GM23338 (cell line): ENCODE measurements at regions not wholly inside any gene's neighbourhood (a gene's known extent, or its start where the extent isn't known, plus 50 kb on each side); places are given as distances from the start of the nearest gene placed in this dataset.

Experiments used
- ATAC-seq: fragments of 200-7000 bp; cut with Tn5 transposase; 3 replicates; pipeline ENCODE4 v1.9.1; 2020
- DNase-seq: peaks from one replicate; pipeline ENCODE4 v3.0.0-alpha.2; 2015; ENCODE audit warnings: low spot score
- H2AFZ ChIP-seq: fragments of 200-600 bp; sonication (generic); 2 replicates; pipeline ENCODE4 v1.8.0; 2016; ENCODE audit warnings: antibody characterized with exemption, mild to moderate bottlenecking, moderate library complexity
- H3F3A ChIP-seq: fragments of 200-600 bp; sonication (generic); replicated peaks from 2 replicates; pipeline ENCODE4 v1.8.0; 2017; ENCODE audit warnings: antibody characterized with exemption, mixed run types, low read depth
- H3K27ac ChIP-seq: fragments of 200-600 bp; sonication (generic); 2 replicates; pipeline ENCODE4 v1.6.1; 2016; ENCODE audit warnings: low read depth
- H3K27me3 ChIP-seq: fragments of 200-600 bp; sonication (generic); 2 replicates; pipeline ENCODE4 v1.8.0; 2016; ENCODE audit warnings: mild to moderate bottlenecking, mixed run types, moderate library complexity; ENCODE audit not compliant: insufficient read depth
- H3K36me3 ChIP-seq: fragments of 200-600 bp; sonication (generic); 2 replicates; pipeline ENCODE4 v1.8.0; 2016; ENCODE audit warnings: mild to moderate bottlenecking; ENCODE audit not compliant: insufficient read depth
- H3K4me1 ChIP-seq: fragments of 200-600 bp; sonication (generic); 2 replicates; pipeline ENCODE4 v1.8.0; 2016; ENCODE audit warnings: mild to moderate bottlenecking, moderate library complexity; ENCODE audit not compliant: insufficient read depth
- H3K4me2 ChIP-seq: fragments of 200-600 bp; sonication (generic); 2 replicates; pipeline ENCODE4 v1.7.1; 2017; ENCODE audit warnings: mixed run types
- H3K4me3 ChIP-seq: fragments of 200-600 bp; sonication (generic); 2 replicates; pipeline ENCODE4 v1.6.1; 2016; ENCODE audit warnings: mixed run types
- H3K79me2 ChIP-seq: fragments of 200-600 bp; sonication (generic); replicated peaks from 2 replicates; pipeline ENCODE4 v1.8.0; 2017; ENCODE audit warnings: mild to moderate bottlenecking; ENCODE audit not compliant: insufficient read depth
- H3K9me2 ChIP-seq: fragments of 200-600 bp; sonication (generic); 2 replicates; pipeline ENCODE4 v1.8.0; 2017; ENCODE audit not compliant: insufficient read depth
- H4K20me1 ChIP-seq: fragments of 200-600 bp; sonication (generic); replicated peaks from 2 replicates; pipeline ENCODE4 v1.8.0; 2017; ENCODE audit warnings: mild to moderate bottlenecking; ENCODE audit not compliant: insufficient read depth
- H3K27ac Mint-ChIP-seq: 2 replicates; pipeline ENCODE4 v1.8.0; 2020; ENCODE audit warnings: inconsistent platforms, mild to moderate bottlenecking, moderate library complexity, mixed read lengths
- H3K27me3 Mint-ChIP-seq: 3 replicates; pipeline ENCODE4 v1.8.0; 2022; ENCODE audit warnings: low read depth, mild to moderate bottlenecking, moderate library complexity, mixed read lengths, inconsistent platforms; ENCODE audit not compliant: insufficient read depth, poor library complexity
- H3K36me3 Mint-ChIP-seq: 3 replicates; pipeline ENCODE4 v1.8.0; 2021; ENCODE audit warnings: low read depth, mild to moderate bottlenecking, inconsistent platforms, moderate library complexity, mixed read lengths
- H3K4me1 Mint-ChIP-seq: 3 replicates; pipeline ENCODE4 v1.8.0; 2020; ENCODE audit warnings: mild to moderate bottlenecking, inconsistent platforms, mixed read lengths
- H3K4me3 Mint-ChIP-seq: 3 replicates; pipeline ENCODE4 v1.8.0; 2021; ENCODE audit warnings: moderate library complexity, mild to moderate bottlenecking, inconsistent platforms, mixed read lengths
- H3K9me3 Mint-ChIP-seq: 3 replicates; pipeline ENCODE4 v1.8.0; 2020; ENCODE audit warnings: moderate library complexity, mild to moderate bottlenecking, inconsistent platforms, mixed read lengths
- CREB1 ChIP-seq: fragments of 250-450 bp; sonication (Bioruptor Pico); IDR thresholded peaks from 2 replicates; pipeline ENCODE4 v1.5.0; 2020; ENCODE audit warnings: low read depth, mild to moderate bottlenecking, moderate library complexity
- EZH2 ChIP-seq: fragments of 200-600 bp; sonication (generic); IDR thresholded peaks from one replicate; pipeline ENCODE4 v1.8.0; 2017; ENCODE audit warnings: antibody characterized with exemption, mild to moderate bottlenecking, low read depth; ENCODE audit not compliant: unreplicated experiment
- EZH2phosphoT487 ChIP-seq: fragments of 200-600 bp; sonication (generic); IDR thresholded peaks from one replicate; pipeline ENCODE4 v1.8.1; 2018; ENCODE audit warnings: antibody characterized with exemption; ENCODE audit not compliant: unreplicated experiment
- JUNB ChIP-seq: IDR thresholded peaks from one replicate; pipeline ENCODE4 v1.6.1; 2016; ENCODE audit warnings: antibody characterized with exemption; ENCODE audit not compliant: unreplicated experiment
- NANOG ChIP-seq: IDR thresholded peaks from 2 replicates; pipeline ENCODE4 v1.6.1; 2016; ENCODE audit warnings: antibody characterized with exemption, borderline replicate concordance
- POLR2AphosphoS5 ChIP-seq: IDR thresholded peaks from 2 replicates; pipeline ENCODE4 v1.6.1; 2016; ENCODE audit warnings: antibody characterized with exemption, low read depth
- STAT1 ChIP-seq: IDR thresholded peaks from one replicate; pipeline ENCODE4 v1.6.1; 2016; ENCODE audit warnings: antibody characterized with exemption; ENCODE audit not compliant: unreplicated experiment
- ZNF114 ChIP-seq: fragments of 250-450 bp; sonication (Bioruptor Pico); IDR thresholded peaks from 2 replicates; pipeline ENCODE4 v1.5.0; 2020; ENCODE audit warnings: mild to moderate bottlenecking, moderate library complexity
- ZNF331 ChIP-seq: fragments of 250-450 bp; sonication (Bioruptor Pico); IDR thresholded peaks from 2 replicates; pipeline ENCODE4 v1.5.0; 2020; ENCODE audit warnings: low read depth, mild to moderate bottlenecking, moderate library complexity
- TF ChIP-seq, protein P1 (sequence below): IDR thresholded peaks from one replicate; pipeline ENCODE4 v1.6.1; 2018; ENCODE audit warnings: antibody characterized with exemption; ENCODE audit not compliant: unreplicated experiment
- TF ChIP-seq, protein P2 (sequence below), 2 experiments: fragments of 200-600 bp in 1 of 2; sonication (generic) in 1 of 2; conservative IDR thresholded peaks; 2 replicates each; pipeline versions ENCODE4 v1.5.1 to v1.6.1; 2016 to 2017; ENCODE audit warnings: antibody characterized with exemption in 2 of 2, low read depth in 2 of 2, mild to moderate bottlenecking in 2 of 2, moderate library complexity in 1 of 2
- TF ChIP-seq, protein P3 (sequence below): fragments of 250-450 bp; sonication (Bioruptor Pico); IDR thresholded peaks from 2 replicates; pipeline ENCODE4 v1.5.0; 2020; ENCODE audit warnings: mild to moderate bottlenecking, moderate library complexity
- TF ChIP-seq, protein P4 (sequence below): IDR thresholded peaks from 2 replicates; pipeline ENCODE4 v1.6.1; 2016; ENCODE audit warnings: antibody characterized with exemption

DNA sequence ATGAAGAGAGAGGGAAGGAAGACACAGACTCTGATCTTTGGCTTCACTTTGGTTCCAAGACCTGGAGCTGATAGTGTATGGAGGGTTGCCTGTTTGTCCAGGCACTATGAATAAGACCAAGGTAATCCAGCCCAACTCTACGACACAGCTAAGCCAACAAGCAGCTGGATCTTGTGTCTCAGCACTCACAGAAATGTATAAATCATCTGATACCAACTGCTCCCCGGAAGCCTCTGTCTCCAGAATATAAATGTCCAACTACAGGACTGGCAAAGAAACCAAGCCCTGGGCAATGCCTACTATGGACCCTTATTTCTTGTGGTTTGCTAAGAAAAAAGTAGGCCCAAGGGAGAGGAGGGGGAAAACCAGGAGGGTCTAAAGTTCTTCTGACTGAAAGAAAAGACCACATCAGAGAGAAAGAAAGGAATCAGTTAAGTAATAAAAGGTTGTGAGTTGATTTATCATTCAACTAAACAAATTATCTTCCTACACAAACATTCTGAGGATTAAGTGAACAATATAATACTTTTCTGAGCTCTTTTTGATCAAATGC, 204.0 kb downstream of the DAD1 start:
- H3F3A ChIP-seq, result no peaks in the 10 kb centered on the region
- no peaks in the 10 kb centered on the region for H3K9me3 Mint-ChIP-seq
- no peak overlapping the region for H3K27ac ChIP-seq
- peaks cover 8% of the 10 kb centered on the region for H3K4me1 ChIP-seq
- H3K27me3 Mint-ChIP-seq, result no peaks in the 10 kb centered on the region
- no peaks in the 10 kb centered on the region for H3K36me3 ChIP-seq
- H4K20me1 ChIP-seq, result no peaks in the 10 kb centered on the region
- H3K4me3 Mint-ChIP-seq, result no peak overlapping the region
- no peaks in the 10 kb centered on the region for H3K36me3 Mint-ChIP-seq
- no peaks in the 10 kb centered on the region for H3K79me2 ChIP-seq
- H2AFZ ChIP-seq, result no peak overlapping the region
- TF ChIP-seq, protein P1, sequence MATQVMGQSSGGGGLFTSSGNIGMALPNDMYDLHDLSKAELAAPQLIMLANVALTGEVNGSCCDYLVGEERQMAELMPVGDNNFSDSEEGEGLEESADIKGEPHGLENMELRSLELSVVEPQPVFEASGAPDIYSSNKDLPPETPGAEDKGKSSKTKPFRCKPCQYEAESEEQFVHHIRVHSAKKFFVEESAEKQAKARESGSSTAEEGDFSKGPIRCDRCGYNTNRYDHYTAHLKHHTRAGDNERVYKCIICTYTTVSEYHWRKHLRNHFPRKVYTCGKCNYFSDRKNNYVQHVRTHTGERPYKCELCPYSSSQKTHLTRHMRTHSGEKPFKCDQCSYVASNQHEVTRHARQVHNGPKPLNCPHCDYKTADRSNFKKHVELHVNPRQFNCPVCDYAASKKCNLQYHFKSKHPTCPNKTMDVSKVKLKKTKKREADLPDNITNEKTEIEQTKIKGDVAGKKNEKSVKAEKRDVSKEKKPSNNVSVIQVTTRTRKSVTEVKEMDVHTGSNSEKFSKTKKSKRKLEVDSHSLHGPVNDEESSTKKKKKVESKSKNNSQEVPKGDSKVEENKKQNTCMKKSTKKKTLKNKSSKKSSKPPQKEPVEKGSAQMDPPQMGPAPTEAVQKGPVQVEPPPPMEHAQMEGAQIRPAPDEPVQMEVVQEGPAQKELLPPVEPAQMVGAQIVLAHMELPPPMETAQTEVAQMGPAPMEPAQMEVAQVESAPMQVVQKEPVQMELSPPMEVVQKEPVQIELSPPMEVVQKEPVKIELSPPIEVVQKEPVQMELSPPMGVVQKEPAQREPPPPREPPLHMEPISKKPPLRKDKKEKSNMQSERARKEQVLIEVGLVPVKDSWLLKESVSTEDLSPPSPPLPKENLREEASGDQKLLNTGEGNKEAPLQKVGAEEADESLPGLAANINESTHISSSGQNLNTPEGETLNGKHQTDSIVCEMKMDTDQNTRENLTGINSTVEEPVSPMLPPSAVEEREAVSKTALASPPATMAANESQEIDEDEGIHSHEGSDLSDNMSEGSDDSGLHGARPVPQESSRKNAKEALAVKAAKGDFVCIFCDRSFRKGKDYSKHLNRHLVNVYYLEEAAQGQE, result no peak
- TF ChIP-seq CREB1 (CRISPR knock-in tag), result no peak
- TF ChIP-seq, protein P2, sequence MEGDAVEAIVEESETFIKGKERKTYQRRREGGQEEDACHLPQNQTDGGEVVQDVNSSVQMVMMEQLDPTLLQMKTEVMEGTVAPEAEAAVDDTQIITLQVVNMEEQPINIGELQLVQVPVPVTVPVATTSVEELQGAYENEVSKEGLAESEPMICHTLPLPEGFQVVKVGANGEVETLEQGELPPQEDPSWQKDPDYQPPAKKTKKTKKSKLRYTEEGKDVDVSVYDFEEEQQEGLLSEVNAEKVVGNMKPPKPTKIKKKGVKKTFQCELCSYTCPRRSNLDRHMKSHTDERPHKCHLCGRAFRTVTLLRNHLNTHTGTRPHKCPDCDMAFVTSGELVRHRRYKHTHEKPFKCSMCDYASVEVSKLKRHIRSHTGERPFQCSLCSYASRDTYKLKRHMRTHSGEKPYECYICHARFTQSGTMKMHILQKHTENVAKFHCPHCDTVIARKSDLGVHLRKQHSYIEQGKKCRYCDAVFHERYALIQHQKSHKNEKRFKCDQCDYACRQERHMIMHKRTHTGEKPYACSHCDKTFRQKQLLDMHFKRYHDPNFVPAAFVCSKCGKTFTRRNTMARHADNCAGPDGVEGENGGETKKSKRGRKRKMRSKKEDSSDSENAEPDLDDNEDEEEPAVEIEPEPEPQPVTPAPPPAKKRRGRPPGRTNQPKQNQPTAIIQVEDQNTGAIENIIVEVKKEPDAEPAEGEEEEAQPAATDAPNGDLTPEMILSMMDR (conservative IDR thresholded peaks at IDR 0.05; ENCODE audit: low read depth in 2 of 2), result no peak
- TF ChIP-seq, protein P3, sequence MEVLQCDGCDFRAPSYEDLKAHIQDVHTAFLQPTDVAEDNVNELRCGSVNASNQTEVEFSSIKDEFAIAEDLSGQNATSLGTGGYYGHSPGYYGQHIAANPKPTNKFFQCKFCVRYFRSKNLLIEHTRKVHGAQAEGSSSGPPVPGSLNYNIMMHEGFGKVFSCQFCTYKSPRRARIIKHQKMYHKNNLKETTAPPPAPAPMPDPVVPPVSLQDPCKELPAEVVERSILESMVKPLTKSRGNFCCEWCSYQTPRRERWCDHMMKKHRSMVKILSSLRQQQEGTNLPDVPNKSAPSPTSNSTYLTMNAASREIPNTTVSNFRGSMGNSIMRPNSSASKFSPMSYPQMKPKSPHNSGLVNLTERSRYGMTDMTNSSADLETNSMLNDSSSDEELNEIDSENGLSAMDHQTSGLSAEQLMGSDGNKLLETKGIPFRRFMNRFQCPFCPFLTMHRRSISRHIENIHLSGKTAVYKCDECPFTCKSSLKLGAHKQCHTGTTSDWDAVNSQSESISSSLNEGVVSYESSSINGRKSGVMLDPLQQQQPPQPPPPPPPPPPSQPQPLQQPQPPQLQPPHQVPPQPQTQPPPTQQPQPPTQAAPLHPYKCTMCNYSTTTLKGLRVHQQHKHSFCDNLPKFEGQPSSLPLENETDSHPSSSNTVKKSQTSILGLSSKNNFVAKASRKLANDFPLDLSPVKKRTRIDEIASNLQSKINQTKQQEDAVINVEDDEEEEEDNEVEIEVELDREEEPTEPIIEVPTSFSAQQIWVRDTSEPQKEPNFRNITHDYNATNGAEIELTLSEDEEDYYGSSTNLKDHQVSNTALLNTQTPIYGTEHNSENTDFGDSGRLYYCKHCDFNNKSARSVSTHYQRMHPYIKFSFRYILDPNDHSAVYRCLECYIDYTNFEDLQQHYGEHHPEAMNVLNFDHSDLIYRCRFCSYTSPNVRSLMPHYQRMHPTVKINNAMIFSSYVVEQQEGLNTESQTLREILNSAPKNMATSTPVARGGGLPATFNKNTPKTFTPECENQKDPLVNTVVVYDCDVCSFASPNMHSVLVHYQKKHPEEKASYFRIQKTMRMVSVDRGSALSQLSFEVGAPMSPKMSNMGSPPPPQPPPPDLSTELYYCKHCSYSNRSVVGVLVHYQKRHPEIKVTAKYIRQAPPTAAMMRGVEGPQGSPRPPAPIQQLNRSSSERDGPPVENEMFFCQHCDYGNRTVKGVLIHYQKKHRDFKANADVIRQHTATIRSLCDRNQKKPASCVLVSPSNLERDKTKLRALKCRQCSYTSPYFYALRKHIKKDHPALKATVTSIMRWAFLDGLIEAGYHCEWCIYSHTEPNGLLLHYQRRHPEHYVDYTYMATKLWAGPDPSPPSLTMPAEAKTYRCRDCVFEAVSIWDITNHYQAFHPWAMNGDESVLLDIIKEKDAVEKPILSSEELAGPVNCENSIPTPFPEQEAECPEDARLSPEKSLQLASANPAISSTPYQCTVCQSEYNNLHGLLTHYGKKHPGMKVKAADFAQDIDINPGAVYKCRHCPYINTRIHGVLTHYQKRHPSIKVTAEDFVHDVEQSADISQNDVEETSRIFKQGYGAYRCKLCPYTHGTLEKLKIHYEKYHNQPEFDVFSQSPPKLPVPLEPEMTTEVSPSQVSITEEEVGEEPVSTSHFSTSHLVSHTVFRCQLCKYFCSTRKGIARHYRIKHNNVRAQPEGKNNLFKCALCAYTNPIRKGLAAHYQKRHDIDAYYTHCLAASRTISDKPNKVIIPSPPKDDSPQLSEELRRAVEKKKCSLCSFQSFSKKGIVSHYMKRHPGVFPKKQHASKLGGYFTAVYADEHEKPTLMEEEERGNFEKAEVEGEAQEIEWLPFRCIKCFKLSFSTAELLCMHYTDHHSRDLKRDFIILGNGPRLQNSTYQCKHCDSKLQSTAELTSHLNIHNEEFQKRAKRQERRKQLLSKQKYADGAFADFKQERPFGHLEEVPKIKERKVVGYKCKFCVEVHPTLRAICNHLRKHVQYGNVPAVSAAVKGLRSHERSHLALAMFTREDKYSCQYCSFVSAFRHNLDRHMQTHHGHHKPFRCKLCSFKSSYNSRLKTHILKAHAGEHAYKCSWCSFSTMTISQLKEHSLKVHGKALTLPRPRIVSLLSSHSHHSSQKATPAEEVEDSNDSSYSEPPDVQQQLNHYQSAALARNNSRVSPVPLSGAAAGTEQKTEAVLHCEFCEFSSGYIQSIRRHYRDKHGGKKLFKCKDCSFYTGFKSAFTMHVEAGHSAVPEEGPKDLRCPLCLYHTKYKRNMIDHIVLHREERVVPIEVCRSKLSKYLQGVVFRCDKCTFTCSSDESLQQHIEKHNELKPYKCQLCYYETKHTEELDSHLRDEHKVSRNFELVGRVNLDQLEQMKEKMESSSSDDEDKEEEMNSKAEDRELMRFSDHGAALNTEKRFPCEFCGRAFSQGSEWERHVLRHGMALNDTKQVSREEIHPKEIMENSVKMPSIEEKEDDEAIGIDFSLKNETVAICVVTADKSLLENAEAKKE (CRISPR knock-in tag), result no peak
- TF ChIP-seq ZNF114, result no peak
- TF ChIP-seq, protein P4, sequence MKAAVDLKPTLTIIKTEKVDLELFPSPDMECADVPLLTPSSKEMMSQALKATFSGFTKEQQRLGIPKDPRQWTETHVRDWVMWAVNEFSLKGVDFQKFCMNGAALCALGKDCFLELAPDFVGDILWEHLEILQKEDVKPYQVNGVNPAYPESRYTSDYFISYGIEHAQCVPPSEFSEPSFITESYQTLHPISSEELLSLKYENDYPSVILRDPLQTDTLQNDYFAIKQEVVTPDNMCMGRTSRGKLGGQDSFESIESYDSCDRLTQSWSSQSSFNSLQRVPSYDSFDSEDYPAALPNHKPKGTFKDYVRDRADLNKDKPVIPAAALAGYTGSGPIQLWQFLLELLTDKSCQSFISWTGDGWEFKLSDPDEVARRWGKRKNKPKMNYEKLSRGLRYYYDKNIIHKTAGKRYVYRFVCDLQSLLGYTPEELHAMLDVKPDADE, result no peak
- no peak for TF ChIP-seq JUNB
- TF ChIP-seq NANOG, result no peak
- no peak for TF ChIP-seq STAT1
- no peak for TF ChIP-seq POLR2AphosphoS5
- no peak for TF ChIP-seq EZH2phosphoT487
- TF ChIP-seq ZNF331 (CRISPR knock-in tag), result no peak
- TF ChIP-seq EZH2, result no peak
- no peaks in the 10 kb centered on the region for H3K27me3 ChIP-seq
- peaks cover 13% of the 10 kb centered on the region for H3K4me1 Mint-ChIP-seq
- no peaks in the 10 kb centered on the region for H3K9me2 ChIP-seq
- DNase-seq (no peak), ATAC-seq (no peak)
- no peak overlapping the region for H3K4me3 ChIP-seq
- no peak overlapping the region for H3K4me2 ChIP-seq
- no peak overlapping the region for H3K27ac Mint-ChIP-seq
